Esophagus muscularis mucosa (tissue), 4 donors: ENCODE measurements at regions not wholly inside any gene's neighbourhood (a gene's known extent, or its start where the extent isn't known, plus 50 kb on each side); places are given as distances from the start of the nearest gene placed in this dataset.
"Not testable (repeated sequence)": the region's sequence is repeated elsewhere in the genome, so short reads cannot be mapped to it uniquely, and the experiment has no call there.

Experiments
- DNase-seq: peaks from one replicate; pipeline ENCODE4 v3.0.0-alpha.2; 2017; ENCODE audit errors: extremely low spot score
- H3K27ac ChIP-seq, 4 donors: fragments of 200-600 bp; sonication (generic); replicated peaks in 1 of 4; 1 replicate in 3 of 4; 2 replicates in 1 of 4; pipeline ENCODE4 v1.5.1; 2016 to 2019; ENCODE audit warnings: mild to moderate bottlenecking in 1 of 4
- H3K27me3 ChIP-seq, 4 donors: fragments of 200-600 bp; sonication (generic); one replicate each; pipeline versions ENCODE4 v1.5.1 to v1.6.0; 2016 to 2019
- H3K36me3 ChIP-seq, 4 donors: fragments of 200-600 bp; sonication (generic); one replicate each; pipeline ENCODE4 v1.5.1; 2016 to 2019
- H3K4me1 ChIP-seq, 4 donors: fragments of 200-600 bp; sonication (generic); one replicate each; pipeline ENCODE4 v1.5.1; 2016 to 2019
- H3K4me3 ChIP-seq, 4 donors: fragments of 200-600 bp; sonication (generic); 1 replicate in 2 of 4; 2 replicates in 2 of 4; pipeline ENCODE4 v1.5.1; 2016 to 2019; ENCODE audit warnings: mild to moderate bottlenecking in 4 of 4, moderate library complexity in 1 of 4
- H3K9me3 ChIP-seq, 4 donors: fragments of 200-600 bp; sonication (generic); 1 replicate in 3 of 4; 2 replicates in 1 of 4; pipeline ENCODE4 v1.5.1; 2016 to 2019
- EP300 ChIP-seq: sonication (generic); formaldehyde crosslinking; IDR thresholded peaks from one replicate; pipeline ENCODE4 v1.6.1; 2017; ENCODE audit warnings: antibody characterized with exemption
- POLR2A ChIP-seq: fragments of 450-650 bp; IDR thresholded peaks from one replicate; pipeline ENCODE4 v1.6.1; 2017; ENCODE audit warnings: antibody characterized with exemption, moderate library complexity, mild to moderate bottlenecking, low read depth
- POLR2AphosphoS5 ChIP-seq, 2 donors: sonication (generic); formaldehyde crosslinking; IDR thresholded peaks; one replicate each; pipeline ENCODE4 v1.6.1; 2017; ENCODE audit warnings: antibody characterized with exemption in 2 of 2
- WGBS: methylation state at CpG from one replicate; pipeline ENCODE4 v1.1.5; 2018; 5-methylcytosine and 5-hydroxymethylcytosine counted together
- intact Hi-C: fragments of 100-400 bp; cut with DNase I; formaldehyde crosslinking; loops from one replicate; pipeline ENCODE4 v1.15.1; 2023
- TF ChIP-seq, protein P1 (sequence below), 3 experiments: fragments of 200-600 bp in 2 of 3; fragments of 450-650 bp in 1 of 3; sonication (generic) in 2 of 3; IDR thresholded peaks; one replicate each; pipeline ENCODE4 v1.5.1; 2017 to 2019; ENCODE audit warnings: antibody characterized with exemption in 3 of 3, mild to moderate bottlenecking in 2 of 3, moderate library complexity in 1 of 3

DNA sequence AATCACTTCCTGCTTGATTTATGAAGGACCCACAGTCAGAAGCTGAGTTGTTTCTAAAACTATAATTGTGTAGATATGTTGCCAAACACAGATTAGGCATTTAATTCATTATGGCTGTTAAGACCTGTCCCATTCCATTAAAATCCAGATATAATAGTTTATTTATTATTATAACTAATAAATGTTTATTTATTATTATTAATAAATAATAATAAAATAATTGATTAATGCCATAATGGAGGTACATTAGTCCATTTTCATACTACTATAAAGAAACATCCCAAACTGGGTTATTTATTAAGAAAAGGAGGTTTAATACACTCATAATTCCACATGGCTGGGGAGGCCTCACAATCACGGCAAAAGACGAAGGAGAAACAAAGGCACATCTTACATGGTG lies 1240.9 kb downstream of the CDH11 start:
- H3K27me3 ChIP-seq: no peaks in the 10 kb centered on the region

DNA sequence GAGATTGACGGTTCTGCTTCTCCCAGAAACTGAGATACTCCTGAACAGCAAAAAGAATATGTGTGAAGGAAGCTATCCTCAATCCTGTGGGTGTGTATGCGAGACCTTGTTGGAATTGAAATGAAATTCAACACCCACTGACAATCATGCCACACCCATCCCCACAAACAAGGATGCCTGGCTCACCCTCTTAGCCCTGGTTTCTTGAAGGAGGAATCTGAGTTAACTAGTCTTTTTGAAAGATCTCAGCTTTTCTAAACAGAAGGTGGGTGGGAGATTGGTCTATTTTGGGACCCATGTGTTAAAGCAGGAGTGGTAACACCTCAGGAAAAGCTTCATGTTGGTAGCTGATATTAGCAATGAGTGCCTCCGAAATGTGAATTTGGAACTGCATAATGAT lies 1244.5 kb downstream of the CDH11 start:
- Histone ChIP-seq H3K36me3 (no peaks in the 10 kb centered on the region), H3K27me3 (no peaks in the 10 kb centered on the region), H3K27ac (no peak overlapping the region), H3K9me3 (no peaks in the 10 kb centered on the region), H3K4me1 (no peaks in the 10 kb centered on the region), H3K4me3 (no peak overlapping the region)
- TF ChIP-seq POLR2AphosphoS5 (IDR thresholded peaks at IDR 0.05) (no peak), EP300 (no peak), POLR2A (no peak)
- TF ChIP-seq, protein P1, sequence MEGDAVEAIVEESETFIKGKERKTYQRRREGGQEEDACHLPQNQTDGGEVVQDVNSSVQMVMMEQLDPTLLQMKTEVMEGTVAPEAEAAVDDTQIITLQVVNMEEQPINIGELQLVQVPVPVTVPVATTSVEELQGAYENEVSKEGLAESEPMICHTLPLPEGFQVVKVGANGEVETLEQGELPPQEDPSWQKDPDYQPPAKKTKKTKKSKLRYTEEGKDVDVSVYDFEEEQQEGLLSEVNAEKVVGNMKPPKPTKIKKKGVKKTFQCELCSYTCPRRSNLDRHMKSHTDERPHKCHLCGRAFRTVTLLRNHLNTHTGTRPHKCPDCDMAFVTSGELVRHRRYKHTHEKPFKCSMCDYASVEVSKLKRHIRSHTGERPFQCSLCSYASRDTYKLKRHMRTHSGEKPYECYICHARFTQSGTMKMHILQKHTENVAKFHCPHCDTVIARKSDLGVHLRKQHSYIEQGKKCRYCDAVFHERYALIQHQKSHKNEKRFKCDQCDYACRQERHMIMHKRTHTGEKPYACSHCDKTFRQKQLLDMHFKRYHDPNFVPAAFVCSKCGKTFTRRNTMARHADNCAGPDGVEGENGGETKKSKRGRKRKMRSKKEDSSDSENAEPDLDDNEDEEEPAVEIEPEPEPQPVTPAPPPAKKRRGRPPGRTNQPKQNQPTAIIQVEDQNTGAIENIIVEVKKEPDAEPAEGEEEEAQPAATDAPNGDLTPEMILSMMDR (IDR thresholded peaks at IDR 0.05): no peak
- WGBS: 88% methylated on average over 3 of the region's 3 CpGs
- intact Hi-C loops: no loop called here
- no peak for DNase-seq

More for the DNA sequence above, 1240.9 kb downstream of the CDH11 start:
- TF ChIP-seq, protein P1 (IDR thresholded peaks at IDR 0.05): no peak
- TF ChIP-seq EP300 (no peak), POLR2AphosphoS5 (IDR thresholded peaks at IDR 0.05) (no peak), POLR2A (no peak)
- no peaks in the 10 kb centered on the region for H3K4me1 ChIP-seq
- H3K27ac ChIP-seq: no peak overlapping the region
- no peak overlapping the region for H3K4me3 ChIP-seq
- WGBS: 93% methylated on average over 2 of the region's 2 CpGs
- no peaks in the 10 kb centered on the region for H3K36me3 ChIP-seq
- DNase-seq: no peak
- H3K9me3 ChIP-seq: no peaks in the 10 kb centered on the region
- intact Hi-C loops: no loop called here

DNA sequence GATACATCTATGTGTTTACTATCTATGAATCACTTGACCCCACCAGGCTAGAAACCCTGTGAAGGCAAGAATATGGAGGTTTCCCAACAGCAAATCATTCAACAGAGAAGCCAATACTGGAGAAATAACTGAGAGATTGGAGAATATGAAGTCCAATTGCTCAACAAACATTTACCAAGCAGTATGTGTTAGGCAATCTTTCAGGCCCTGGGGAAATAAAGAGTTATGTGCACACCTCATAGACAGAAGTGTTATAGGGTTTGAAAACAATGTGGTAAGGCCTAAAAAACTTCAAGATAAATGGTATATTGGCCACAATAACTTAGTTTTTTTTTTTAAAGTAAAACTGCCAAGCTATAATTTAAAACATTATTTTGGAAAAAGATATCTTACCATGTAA lies 1245.8 kb downstream of the CDH11 start:
- no peaks in the 10 kb centered on the region for H3K9me3 ChIP-seq
- intact Hi-C loops: no loop called here
- no peaks in the 10 kb centered on the region for H3K4me1 ChIP-seq
- no peak for TF ChIP-seq EP300
- no peak for TF ChIP-seq POLR2AphosphoS5 (IDR thresholded peaks at IDR 0.05)
- TF ChIP-seq, protein P1 (IDR thresholded peaks at IDR 0.05): no peak
- no peak for TF ChIP-seq POLR2A
- H3K4me3 ChIP-seq: no peak overlapping the region
- DNase-seq: no peak
- H3K27ac ChIP-seq: no peak overlapping the region
- H3K27me3 ChIP-seq: no peaks in the 10 kb centered on the region
- no peaks in the 10 kb centered on the region for H3K36me3 ChIP-seq

DNA sequence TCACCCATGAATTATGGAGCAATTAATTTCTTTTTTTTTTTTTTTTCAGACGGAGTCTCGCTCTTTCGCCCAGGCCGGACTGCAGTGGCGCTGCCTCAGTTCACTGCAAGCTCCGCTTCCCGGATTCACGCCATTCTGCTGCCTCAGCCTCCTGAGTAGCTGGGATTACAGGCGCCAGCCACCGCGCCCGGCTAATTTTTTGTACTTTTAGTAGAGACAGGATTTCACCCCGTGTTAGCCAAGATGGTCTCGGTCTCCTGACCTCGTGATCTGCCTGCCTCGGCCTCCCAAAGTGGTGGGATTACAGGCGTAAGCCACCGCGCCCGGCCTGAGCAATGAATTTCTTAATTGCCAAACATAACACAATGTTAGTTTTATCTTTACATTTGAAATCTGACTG lies 1261.2 kb downstream of the CDH11 start:
- H3K9me3 ChIP-seq, DNase-seq, H3K4me1 ChIP-seq, H3K36me3 ChIP-seq, intact Hi-C loops, H3K27me3 ChIP-seq, H3K4me3 ChIP-seq, H3K27ac ChIP-seq: not testable (repeated sequence)
- WGBS: 94% methylated on average over 20 of the region's 20 CpGs

DNA sequence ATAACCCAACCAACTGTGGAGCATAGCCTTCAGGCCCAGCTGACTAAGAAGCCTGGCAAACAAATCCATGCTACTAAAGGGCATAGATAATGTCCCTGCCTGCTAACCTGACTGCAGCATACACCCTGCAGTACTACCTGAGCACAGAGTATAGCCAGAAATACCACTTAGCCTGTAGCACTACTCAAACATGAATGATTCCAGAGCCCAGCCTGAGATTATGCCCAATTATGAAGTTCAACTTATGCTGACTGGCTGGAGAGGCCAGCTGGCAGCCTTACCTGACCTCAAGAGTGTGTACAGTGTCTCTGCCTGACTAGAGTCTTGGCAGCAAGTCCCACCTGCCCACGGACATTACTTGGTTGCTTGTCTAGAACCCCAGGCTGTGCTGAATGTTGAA lies 1265.3 kb downstream of the CDH11 start:
- H3K9me3 ChIP-seq: peaks cover 0 to 5% (median 0%) of the 10 kb centered on the region in 4 donors
- H3K27ac ChIP-seq: no peak overlapping the region
- no peak overlapping the region for H3K4me3 ChIP-seq
- H3K36me3 ChIP-seq: no peaks in the 10 kb centered on the region
- intact Hi-C loops: no loop called here
- H3K4me1 ChIP-seq: no peaks in the 10 kb centered on the region
- no peaks in the 10 kb centered on the region for H3K27me3 ChIP-seq
- DNase-seq: no peak
- no peak for TF ChIP-seq EP300
- TF ChIP-seq, protein P1 (IDR thresholded peaks at IDR 0.05): no peak
- TF ChIP-seq POLR2AphosphoS5 (IDR thresholded peaks at IDR 0.05): no peak
- TF ChIP-seq POLR2A: no peak
- 67% methylated on average over 1 of the region's 1 CpG for WGBS
